ENCODE measurements at regions not wholly inside any gene's neighbourhood (a gene's known extent, or its start where the extent isn't known, plus 50 kb on each side); places are given as distances from the start of the nearest gene placed in this dataset.

- TF ChIP-seq ZNF274 (IDR thresholded peaks at IDR 0.05; ENCODE audit: low read depth, low read length) (no peak), YY1 (IDR thresholded peaks at IDR 0.05; ENCODE audit: insufficient read depth, insufficient read length) (no peak)
Observed at GRCh38 chr2:198518935-198519334, 714.5 kb downstream of the PLCL1 start.
